ENCODE measurements at regions not wholly inside any gene's neighbourhood (a gene's known extent, or its start where the extent isn't known, plus 50 kb on each side); places are given as distances from the start of the nearest gene placed in this dataset.

GRCh38 chr14:60353420-60353819 lies 104.4 kb downstream of the PPM1A start:
- H3K9me3 Mint-ChIP-seq: no peaks in the 10 kb centered on the region

More at GRCh38 chr14:60353420-60353819, 104.4 kb downstream of the PPM1A start:
- H3K36me3 Mint-ChIP-seq (ENCODE audit: low read depth): no peaks in the 10 kb centered on the region
- peaks cover 42% of the 10 kb centered on the region for H3K4me1 Mint-ChIP-seq
- DNase-seq (ENCODE audit: low spot score) (no peak), ATAC-seq (no peak)
- Histone ChIP-seq H3F3A (replicated peaks; ENCODE audit: low read depth) (no peaks in the 10 kb centered on the region), H3K4me3 (no peak overlapping the region), H4K20me1 (replicated peaks; ENCODE audit: insufficient read depth) (no peaks in the 10 kb centered on the region), H3K4me2 (no peak overlapping the region), H3K9me2 (ENCODE audit: insufficient read depth) (no peaks in the 10 kb centered on the region), H3K79me2 (replicated peaks; ENCODE audit: insufficient read depth) (no peaks in the 10 kb centered on the region), H3K27me3 (ENCODE audit: insufficient read depth) (no peaks in the 10 kb centered on the region), H3K27ac (ENCODE audit: low read depth) (no peak overlapping the region), H2AFZ (peak overlapping the region; percentile 11; the same call in 1 of the 2 replicates), H3K36me3 (ENCODE audit: insufficient read depth) (no peaks in the 10 kb centered on the region), H3K4me1 (ENCODE audit: insufficient read depth) (peaks cover 24% of the 10 kb centered on the region)
- H3K4me3 Mint-ChIP-seq: no peak overlapping the region
- TF ChIP-seq EZH2phosphoT487 (IDR thresholded peaks at IDR 0.05; ENCODE audit: unreplicated experiment) (no peak), POLR2AphosphoS5 (IDR thresholded peaks at IDR 0.05; ENCODE audit: low read depth) (no peak), CTCF (conservative IDR thresholded peaks at IDR 0.05; ENCODE audit: low read depth in 2 of 2) (no peak), ETS1 (IDR thresholded peaks at IDR 0.05) (no peak), STAT1 (IDR thresholded peaks at IDR 0.05; ENCODE audit: unreplicated experiment) (no peak), ZNF114 (CRISPR knock-in tag; IDR thresholded peaks at IDR 0.05) (no peak), ZNF331 (CRISPR knock-in tag; IDR thresholded peaks at IDR 0.05; ENCODE audit: low read depth) (no peak), EZH2 (IDR thresholded peaks at IDR 0.05; ENCODE audit: low read depth, unreplicated experiment) (no peak), ZNF462 (CRISPR knock-in tag; IDR thresholded peaks at IDR 0.05) (no peak), CREB1 (CRISPR knock-in tag; IDR thresholded peaks at IDR 0.05; ENCODE audit: low read depth) (no peak), REST (IDR thresholded peaks at IDR 0.05; ENCODE audit: unreplicated experiment) (no peak), JUNB (IDR thresholded peaks at IDR 0.05; ENCODE audit: unreplicated experiment) (no peak), NANOG (IDR thresholded peaks at IDR 0.05; ENCODE audit: borderline replicate concordance) (no peak)
- H3K27me3 Mint-ChIP-seq (ENCODE audit: insufficient read depth, low read depth, poor library complexity): peaks cover 2% of the 10 kb centered on the region
- H3K27ac Mint-ChIP-seq: no peak overlapping the region

Data from GM23338 (cell line).